Posterior vena cava (tissue), 2 donors: ENCODE measurements at regions not wholly inside any gene's neighbourhood (a gene's known extent, or its start where the extent isn't known, plus 50 kb on each side); places are given as distances from the start of the nearest gene placed in this dataset.

Source experiments
- DNase-seq: peaks from one replicate; pipeline ENCODE4 v3.0.0-alpha.2; 2020; ENCODE audit warnings: low spot score
- intact Hi-C, 2 donors: fragments of 100-400 bp; cut with DNase I; formaldehyde crosslinking; loops; one replicate each; pipeline versions ENCODE4 v1.14.1 to v1.14.2; 2022 to 2023
- donor health status: DM: yes; HTN: yes; CAD: no.
- donor health status: DM: yes; HTN: yes; CAD: no.

DNA sequence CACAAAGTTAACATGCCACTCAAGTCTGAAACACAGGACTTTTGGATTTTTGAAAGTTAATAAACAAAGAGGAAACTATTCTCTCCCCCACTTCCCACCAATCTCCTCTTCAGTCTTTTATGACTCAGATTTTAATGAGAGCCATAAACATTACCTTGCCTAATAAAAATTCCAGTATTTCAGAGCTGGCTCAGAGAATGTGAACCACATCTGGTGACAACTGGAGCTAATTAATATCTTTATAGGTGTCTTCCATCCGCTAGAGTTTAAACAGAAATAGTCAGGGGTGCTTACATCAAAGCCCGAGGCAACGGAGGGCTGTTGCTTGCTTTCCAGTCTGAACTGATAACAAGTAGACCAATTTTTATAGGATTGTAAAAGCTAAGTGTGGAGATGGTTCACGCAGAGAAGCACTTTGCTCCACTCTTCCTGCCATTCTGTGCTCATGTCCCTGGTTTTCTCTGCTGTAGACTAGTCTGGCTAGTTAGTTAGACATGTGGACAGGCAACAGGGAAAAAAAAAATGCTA, 363.6 kb downstream of the NR2F2 start:
- intact Hi-C loops = no loop called here
- no peak for DNase-seq

DNA sequence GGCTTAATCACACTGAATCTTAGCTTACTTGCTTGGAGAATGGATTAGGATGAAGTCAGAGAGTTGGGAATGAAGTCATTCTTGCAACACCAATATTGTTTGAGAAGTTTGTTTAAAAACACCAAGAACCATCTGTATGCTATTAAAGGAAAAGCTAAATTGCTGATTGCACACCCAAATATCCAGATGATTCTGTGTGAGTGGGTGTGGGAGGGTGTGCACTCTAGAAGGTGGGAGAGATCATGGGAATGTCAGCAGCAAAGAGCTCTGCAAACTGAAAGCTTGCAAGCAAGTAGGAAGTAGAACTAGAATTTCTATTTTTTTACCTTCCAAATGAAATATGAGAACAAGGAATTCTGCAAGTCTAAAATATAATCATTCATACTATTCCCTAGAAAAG, 364.9 kb downstream of the NR2F2 start:
- no peak for DNase-seq
- intact Hi-C loops = no loop called here

DNA sequence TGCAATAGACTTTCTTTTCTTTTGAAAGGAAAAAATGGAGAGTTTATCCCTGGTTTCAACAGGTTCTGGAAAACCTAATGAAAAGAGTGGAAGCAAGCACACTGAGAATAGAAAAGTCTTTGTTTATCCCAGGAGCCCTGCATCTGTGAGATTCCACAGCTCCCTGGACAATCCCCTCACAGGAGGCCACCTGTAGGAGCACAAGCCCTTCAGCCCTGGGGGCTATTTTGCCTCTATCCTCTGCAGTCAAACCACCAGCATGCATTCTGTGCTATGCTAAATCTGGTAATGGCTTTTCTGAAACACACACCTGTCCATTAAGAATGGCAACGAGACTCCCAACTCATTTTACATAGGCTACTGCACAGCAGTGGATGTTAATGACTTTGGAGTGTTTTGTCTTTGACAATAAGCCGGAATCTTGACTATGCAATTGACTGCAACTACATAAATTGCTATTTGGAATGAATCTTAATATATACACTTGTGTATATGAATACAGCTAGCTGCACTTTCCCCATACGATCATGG, 369.4 kb downstream of the NR2F2 start:
- no peak for DNase-seq
- intact Hi-C loops = no loop called here

DNA sequence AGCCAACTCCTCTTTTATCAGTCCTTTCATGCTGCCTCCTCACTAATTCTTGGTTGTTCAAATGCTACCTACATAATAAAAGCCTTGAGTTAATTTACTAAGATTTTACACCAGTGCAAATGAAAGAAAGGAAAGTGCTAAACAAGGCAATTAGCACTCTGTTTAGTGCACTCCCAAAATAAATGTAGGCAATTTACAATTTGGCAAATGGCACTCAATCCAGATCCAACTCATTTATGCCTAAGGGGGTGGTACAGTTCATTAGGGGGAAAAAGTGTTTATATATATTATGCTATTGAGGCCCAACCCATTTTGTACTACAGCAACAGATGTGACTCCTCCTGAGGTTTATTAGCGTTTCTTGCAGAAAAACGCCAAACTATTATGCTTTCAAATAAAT, 370.1 kb downstream of the NR2F2 start:
- intact Hi-C loops = no loop called here
- DNase-seq = no peak

DNA sequence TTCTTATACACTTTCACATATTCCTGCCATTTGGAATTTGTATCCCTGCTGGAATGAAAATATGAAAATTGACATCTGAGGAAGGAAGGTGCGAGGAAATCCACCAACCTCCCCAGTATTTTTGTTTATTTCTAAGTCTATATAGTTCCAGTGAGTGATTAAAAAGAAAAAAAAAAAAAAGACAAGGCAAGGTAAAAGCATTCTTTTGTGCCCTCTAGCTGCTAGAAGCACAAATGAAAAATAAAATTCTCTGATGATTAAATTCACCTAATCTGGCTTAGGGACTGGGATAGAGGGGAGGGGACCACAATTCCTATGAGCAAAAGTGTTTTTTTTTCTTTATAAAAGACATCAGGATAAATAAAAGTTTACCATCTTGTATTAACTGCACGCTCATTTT, 370.9 kb downstream of the NR2F2 start:
- no peak for DNase-seq
- intact Hi-C loops = no loop called here

DNA sequence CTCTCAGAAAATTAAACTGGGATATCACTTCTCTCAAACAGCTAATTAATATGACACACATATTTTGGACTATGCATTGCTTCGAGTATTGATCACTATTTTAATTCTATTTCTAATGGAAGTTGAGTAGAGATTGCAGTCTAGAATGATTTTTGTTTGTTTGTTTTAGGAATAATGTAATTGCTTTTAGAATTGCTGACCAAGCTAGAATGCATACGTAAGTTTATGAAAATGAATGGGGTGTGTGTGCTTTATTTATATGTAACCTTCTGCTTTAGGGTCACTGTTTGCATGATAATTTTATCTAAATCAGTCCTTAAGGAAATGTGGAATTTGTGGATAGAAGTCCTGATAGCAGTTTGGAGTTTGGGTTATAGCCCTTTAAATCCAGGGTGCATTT, 371.4 kb downstream of the NR2F2 start:
- no peak for DNase-seq
- intact Hi-C loops = no loop called here

DNA sequence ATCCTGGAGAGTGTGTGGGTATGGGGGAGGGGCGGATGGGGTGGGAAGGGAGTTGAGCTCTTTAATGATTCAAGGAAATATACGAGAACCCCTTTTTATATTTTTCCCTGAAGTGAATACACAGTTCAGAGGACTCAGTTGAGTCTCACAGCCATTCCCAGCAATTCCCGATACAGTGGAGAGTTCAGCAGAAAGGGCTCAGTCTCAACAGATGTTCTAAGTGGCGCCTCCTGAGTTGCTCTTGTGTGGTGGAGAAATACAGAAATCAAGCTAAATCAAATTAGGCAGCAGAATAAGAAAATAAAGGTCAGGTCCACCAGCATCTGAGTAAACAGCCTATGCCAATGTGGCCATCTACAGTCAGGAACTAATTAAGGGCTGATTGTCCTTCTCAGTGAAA, 372.1 kb downstream of the NR2F2 start:
- intact Hi-C loops = no loop called here
- DNase-seq = no peak

DNA sequence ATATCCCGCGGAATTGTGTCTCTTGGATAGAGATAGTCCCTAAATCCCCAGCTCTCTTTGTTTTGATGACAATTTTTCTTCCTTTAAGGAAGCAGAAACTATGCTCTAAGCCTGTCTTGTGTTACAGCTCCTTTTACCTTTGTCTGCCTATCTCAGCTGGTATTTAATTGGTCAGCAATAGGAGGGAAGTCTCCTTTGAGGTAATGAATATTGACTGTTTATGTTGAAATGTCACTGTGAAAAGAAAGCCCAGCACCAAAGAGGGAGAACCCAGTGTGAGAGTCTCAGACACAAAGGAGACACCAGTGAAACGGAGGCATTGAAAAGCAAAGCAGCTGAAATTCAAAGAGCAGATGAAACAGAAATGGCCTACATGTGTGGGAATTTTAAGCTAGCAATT, 372.6 kb downstream of the NR2F2 start:
- intact Hi-C loops = no loop called here
- no peak for DNase-seq

DNA sequence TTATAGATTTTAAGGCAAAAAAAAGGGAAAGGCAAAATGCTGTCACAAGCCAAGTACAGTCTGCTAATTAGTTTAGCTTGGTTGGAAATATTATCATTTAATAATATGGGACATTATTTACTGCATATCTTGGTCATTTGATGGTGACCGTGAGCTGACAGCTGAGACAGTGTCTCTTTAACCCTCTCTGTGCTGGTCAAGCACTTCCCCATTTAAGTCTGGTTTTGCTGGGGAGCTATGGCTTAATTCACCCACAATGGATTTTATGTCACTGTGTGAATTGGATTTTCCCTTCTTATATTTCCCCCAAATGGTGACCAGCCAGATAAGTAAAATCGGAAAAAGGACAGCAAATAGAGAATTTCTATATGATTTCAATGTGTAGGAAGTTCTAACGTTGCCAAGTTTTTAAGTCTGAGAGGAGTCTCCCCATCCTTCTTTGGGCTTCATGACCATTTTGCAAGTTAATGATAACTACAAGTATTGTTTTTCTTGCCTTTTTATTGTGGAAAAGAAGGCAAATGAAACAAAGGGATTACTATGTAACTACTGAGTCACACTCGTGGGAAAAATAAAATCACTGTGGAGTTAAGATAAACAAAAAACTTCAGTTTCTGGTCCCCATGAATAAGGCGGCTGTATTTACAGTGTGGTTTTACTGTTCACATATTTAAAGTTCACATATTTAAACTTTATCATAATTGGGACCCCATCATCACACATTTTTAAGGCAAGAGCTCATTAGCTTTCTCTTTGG, 373.5 kb downstream of the NR2F2 start:
- DNase-seq = no peak
- intact Hi-C loops = no loop called here

DNA sequence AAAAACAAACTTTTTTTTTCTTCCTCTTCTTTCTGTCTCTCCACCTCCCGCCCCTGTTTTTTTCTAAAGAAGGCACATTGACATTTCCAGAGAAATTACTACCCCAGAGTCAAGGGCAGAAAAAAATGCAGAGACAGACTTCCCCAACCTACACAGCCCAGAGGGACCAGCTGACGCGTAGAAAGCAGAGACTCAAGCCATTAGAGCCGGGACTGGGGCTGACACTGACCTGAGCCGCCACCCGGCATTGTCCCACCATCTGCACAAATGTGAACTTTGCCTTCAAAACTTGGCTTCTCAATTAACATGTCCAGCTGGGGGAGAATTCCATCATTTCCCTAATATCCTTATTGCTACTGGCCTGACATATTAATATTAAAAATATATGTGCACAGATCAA, 385.6 kb downstream of the NR2F2 start:
- intact Hi-C loops = no loop called here
- no peak for DNase-seq

DNA sequence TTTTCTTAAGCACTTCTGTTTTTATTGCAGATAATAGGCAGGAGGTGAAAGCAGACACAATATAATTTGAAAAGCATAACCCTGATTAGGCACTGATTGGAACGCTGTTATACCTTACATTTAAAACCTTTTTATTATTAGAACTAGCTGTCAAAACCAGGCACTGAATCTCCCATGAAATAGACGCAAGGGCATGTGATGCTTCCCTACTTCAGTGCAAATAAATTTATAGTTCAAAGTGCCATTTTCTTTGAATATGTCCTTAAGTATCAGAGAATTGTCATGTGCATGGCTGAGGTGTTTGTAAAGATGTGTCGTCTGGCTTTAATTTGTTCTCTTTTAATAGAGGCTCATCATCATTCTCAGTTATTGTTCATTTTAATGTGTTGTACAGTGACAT, 386.0 kb downstream of the NR2F2 start:
- intact Hi-C loops = no loop called here
- DNase-seq = no peak

DNA sequence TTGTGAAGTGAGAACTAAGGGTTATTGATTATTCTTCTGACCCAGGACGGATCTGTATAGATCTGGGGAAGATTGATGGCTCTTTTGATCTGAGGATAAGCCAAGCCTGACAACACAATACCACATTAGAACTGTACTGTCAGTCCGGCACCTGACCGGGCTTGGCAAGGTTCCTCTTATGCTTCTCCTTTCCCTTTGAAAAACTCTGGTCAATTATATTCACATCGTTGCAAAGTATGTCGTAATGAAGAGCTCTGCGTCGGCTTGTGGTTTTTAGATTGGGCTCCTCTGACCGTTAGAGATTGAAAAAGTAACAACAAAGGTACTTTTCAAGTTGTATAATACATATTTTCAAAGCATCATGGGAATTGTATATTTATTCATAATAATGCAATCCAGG, 389.8 kb downstream of the NR2F2 start:
- DNase-seq = no peak
- intact Hi-C loops = no loop called here

DNA sequence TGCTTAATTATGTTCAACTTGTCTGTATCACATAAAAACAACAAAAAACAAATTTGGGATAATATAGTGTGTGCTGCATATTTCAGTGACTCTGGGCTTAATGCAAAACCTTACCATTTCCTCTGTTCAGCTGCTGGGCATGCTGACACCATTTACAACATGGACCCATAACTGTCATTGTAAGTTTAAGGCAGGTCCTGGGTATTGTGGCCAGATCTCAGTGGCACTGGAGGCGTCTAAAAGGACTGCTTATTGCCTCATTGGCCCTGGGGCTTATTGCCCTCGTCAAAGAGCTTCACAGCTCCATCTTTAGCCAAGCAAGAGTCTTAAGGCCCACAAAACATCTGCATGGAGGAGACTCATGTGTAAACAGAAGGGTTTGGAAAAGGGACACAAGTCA, 390.2 kb downstream of the NR2F2 start:
- no peak for DNase-seq
- intact Hi-C loops = no loop called here

DNA sequence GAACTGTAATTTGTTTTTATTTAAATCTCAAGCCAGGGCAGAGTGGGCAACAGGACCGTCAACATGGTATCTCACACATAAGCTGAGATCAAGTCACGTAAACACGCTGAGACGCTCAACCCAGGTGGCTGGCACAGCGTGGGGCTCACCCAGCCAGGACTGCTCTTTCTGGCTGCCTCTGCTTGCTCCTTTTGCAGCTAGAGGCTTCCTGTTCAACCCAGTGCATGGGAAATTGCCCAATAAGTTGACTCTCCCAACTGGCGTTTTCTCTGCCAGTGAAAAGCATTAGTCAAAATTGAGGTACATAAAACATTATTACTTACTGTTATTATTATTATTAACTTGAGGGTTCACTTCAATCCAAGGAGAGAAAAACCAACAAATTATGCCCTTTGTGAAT, 398.1 kb downstream of the NR2F2 start:
- DNase-seq = no peak
- intact Hi-C loops = no loop called here

DNA sequence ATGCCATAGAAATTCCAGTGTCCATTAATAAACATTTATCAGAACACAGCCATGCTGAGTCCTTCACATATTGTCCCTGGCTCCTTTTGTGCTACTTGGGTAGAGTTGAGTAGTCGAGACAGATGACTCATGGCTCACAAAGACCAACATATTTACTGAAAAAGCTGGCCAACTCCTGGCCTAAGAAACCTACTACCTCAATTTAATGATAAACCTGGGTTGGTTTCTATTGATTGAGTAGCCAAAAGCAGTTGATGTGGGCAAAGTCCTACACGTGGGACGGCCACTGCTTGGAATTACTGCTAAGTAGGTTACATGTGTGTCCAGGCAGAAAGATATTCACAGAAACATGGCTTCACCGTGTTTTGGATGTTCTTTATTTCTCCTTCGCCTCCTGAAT, 402.2 kb downstream of the NR2F2 start:
- intact Hi-C loops = no loop called here
- no peak for DNase-seq

DNA sequence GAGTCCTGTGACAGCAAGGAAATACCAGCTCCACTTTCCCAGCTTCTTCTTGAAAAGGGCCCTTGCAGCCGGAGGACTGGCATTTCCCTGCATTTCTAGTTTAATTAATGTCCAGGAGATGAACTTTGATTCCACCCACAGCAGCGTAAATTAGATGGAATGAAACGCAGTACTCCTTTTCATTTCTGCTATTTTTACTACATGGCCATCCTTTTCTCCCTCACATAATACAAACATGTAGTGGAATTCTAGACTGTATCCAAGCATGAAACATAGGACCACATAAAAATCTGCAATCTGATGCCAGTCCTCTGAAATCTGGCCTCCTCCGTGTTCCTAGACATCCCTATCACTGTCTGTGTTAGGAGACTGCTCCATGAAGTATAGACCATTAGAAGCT, 403.2 kb downstream of the NR2F2 start:
- intact Hi-C loops = no loop called here
- DNase-seq = no peak

DNA sequence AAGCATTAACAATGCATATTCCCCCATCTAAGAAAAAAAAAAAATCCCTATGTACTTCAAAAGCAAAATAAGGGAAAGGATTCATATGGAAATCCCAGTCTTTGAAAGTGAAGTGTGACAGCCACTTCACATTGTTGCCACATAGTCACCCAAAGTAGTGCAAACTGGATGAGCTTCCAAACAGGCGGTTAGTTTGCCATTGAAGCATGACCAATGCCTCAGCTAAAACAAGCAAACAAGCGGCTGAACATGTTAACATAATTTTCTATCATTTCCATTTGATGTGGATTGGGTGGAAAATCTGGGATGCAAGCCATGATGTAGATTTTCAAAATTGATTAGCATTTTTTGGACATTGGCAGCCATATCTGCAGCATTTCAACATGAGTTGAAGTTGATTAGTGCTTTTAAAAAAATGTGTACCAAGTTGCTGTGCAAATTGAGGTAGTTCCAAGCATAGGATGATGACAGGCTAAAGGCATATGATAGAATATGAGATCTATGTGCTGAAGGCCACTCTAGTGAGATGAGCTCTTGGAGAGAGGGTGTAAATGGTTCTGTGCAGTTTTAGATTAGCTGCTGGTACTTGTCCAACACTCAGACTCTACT, 405.2 kb downstream of the NR2F2 start:
- DNase-seq = no peak
- intact Hi-C loops = no loop called here

DNA sequence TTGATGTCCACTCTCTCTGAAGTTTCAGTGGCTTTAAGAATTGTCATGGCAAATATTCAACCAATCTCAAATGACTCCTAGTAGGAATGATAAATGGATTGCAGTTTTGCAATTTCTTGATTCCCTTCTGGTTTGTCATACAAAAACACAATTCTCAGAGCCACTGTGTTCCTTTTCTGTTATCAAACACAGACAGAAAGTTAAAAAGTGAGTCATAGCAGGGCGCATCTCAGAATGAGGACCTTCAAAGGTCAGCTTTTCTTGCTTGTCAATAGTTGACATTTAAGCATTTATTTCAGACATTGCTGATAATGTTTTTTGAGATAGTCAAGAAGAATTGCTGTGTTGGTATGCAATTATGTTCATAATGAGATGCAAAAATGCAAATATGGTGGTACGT, 405.9 kb downstream of the NR2F2 start:
- intact Hi-C loops = no loop called here
- DNase-seq = no peak

DNA sequence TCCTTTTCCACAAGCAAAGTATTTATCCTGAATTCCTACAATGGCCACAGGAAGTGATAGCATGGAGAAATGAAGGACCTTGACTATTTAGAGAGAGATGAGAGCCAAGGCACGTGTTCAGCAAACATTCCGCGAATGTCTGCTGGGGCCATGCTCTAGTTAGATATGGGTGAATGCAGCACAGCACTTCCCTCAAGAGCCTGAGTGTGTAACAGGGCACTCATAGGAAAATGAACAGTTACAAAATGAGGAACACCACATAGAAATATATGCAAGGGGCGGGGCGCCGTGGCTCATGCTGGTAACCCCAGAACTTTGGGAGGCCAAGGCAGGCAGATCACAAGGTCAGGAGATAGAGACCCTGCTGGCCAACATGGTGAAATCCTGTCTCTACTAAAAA, 406.9 kb downstream of the NR2F2 start:
- intact Hi-C loops = no loop called here
- no peak for DNase-seq

DNA sequence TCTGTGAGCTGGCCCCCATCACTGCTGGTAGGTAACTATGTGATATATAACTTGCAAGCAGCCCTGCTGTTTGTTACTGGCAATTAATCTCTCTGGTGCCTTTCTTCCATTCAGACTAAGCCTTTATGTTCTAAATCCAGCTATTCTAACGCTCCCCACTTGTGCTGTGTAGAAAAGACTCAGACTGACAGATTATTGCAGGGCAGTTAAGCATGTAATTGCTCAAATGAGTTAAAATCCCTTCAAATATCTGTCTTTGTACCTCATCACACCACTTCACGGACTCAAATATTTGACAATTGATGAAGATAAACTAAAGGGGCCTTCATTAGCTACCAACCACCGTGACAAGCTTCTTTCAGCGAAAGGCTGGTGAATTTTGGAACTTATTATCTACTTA, 416.2 kb downstream of the NR2F2 start:
- intact Hi-C loops = no loop called here
- DNase-seq = no peak

DNA sequence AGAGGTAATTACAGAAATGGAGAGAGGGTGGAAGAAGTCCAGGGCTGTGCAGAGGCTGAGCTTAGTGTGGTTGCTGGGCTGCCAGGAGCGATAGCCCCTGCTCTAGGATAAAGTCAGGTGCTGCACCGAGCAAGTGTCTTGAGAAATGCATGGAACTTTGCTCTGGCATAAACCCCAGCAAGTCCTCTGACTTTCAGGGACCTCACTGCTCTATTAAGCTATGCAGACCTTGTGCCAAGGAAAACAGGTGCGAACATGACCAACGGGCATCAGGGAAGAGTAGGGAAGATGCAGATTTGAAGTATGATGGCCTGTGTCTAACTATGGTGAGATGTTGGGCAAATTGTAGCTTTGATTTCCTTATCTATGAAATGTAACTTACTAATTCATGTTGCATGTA, 416.8 kb downstream of the NR2F2 start:
- DNase-seq = no peak
- intact Hi-C loops = no loop called here
